WERI-Rb-1 (cell line): ENCODE measurements at regions not wholly inside any gene's neighbourhood (a gene's known extent, or its start where the extent isn't known, plus 50 kb on each side); places are given as distances from the start of the nearest gene placed in this dataset.

Experiments used
- DNase-seq: peaks from one replicate; pipeline ENCODE4 v3.0.0-alpha.2; 2020
- H3K27ac ChIP-seq: fragments of 250-450 bp; sonication (Bioruptor Pico); 2 replicates; pipeline ENCODE4 v1.5.1; 2020; ENCODE audit warnings: mild to moderate bottlenecking, moderate library complexity
- H3K27me3 ChIP-seq: fragments of 250-450 bp; sonication (Bioruptor Pico); 2 replicates; pipeline ENCODE4 v1.5.1; 2021; ENCODE audit warnings: mild to moderate bottlenecking, low read depth, moderate library complexity; ENCODE audit not compliant: insufficient read depth, severe bottlenecking
- H3K36me3 ChIP-seq: fragments of 250-450 bp; sonication (Bioruptor Pico); 2 replicates; pipeline ENCODE4 v1.5.1; 2020; ENCODE audit warnings: mild to moderate bottlenecking, moderate library complexity
- H3K4me3 ChIP-seq: 2 replicates; pipeline ENCODE4 v1.5.1; 2011; ENCODE audit warnings: low read depth, mild to moderate bottlenecking, control low read depth, low read length
- H3K9me3 ChIP-seq: fragments of 250-450 bp; sonication (Bioruptor Pico); 2 replicates; pipeline ENCODE4 v1.5.1; 2021; ENCODE audit warnings: mild to moderate bottlenecking, moderate library complexity; ENCODE audit not compliant: severe bottlenecking
- CTCF ChIP-seq: IDR thresholded peaks from 2 replicates; pipeline ENCODE4 v1.5.1; 2011; ENCODE audit warnings: low read depth, mild to moderate bottlenecking, control low read depth, inconsistent platforms, low read length

GRCh38 chr10:111234234-111234913 lies 157.5 kb downstream of the ADRA2A start:
- no peak overlapping the region for H3K4me3 ChIP-seq
- no peaks in the 10 kb centered on the region for H3K27me3 ChIP-seq
- TF ChIP-seq CTCF: no peak
- H3K27ac ChIP-seq: no peak overlapping the region
- no peaks in the 10 kb centered on the region for H3K36me3 ChIP-seq
- no peak for DNase-seq
- no peaks in the 10 kb centered on the region for H3K9me3 ChIP-seq

- no peak overlapping the region for H3K27ac ChIP-seq
- no peaks in the 10 kb centered on the region for H3K36me3 ChIP-seq
- TF ChIP-seq CTCF: no peak
Measured at GRCh38 chr10:111234914-111235302, 158.1 kb downstream of the ADRA2A start.

GRCh38 chr10:111240348-111240747 lies 163.5 kb downstream of the ADRA2A start:
- no peak overlapping the region for H3K4me3 ChIP-seq
- H3K27ac ChIP-seq: no peak overlapping the region
- no peak for DNase-seq
- no peaks in the 10 kb centered on the region for H3K36me3 ChIP-seq
- TF ChIP-seq CTCF: no peak
- H3K27me3 ChIP-seq: no peaks in the 10 kb centered on the region
- no peaks in the 10 kb centered on the region for H3K9me3 ChIP-seq

More at GRCh38 chr10:111234914-111235302, 158.1 kb downstream of the ADRA2A start:
- no peaks in the 10 kb centered on the region for H3K27me3 ChIP-seq
- H3K9me3 ChIP-seq: no peaks in the 10 kb centered on the region
- DNase-seq: no peak
- no peak overlapping the region for H3K4me3 ChIP-seq

- Histone ChIP-seq H3K4me3 (no peak overlapping the region), H3K27ac (no peak overlapping the region), H3K36me3 (no peaks in the 10 kb centered on the region), H3K27me3 (no peaks in the 10 kb centered on the region), H3K9me3 (no peaks in the 10 kb centered on the region)
- no peak for DNase-seq
- no peak for TF ChIP-seq CTCF
Measured at GRCh38 chr10:111243126-111243525, 166.3 kb downstream of the ADRA2A start.

- no peak overlapping the region for H3K4me3 ChIP-seq
- no peaks in the 10 kb centered on the region for H3K27me3 ChIP-seq
- H3K36me3 ChIP-seq: no peaks in the 10 kb centered on the region
- DNase-seq: no peak
- no peak for TF ChIP-seq CTCF
- no peaks in the 10 kb centered on the region for H3K9me3 ChIP-seq
- H3K27ac ChIP-seq: no peak overlapping the region
Measured at GRCh38 chr10:111246136-111246535, 169.3 kb downstream of the ADRA2A start.
